GM20431 (cell line): ENCODE measurements at regions not wholly inside any gene's neighbourhood (a gene's known extent, or its start where the extent isn't known, plus 50 kb on each side); places are given as distances from the start of the nearest gene placed in this dataset.

Experiments used
- in situ Hi-C: fragments of 300-500 bp; cut with MseI, MboI; formaldehyde crosslinking; loops from one replicate; pipeline ENCODE4 v1.15.0; 2020; ENCODE audit warnings: low sequenced_read_pairs; ENCODE audit not compliant: unreplicated experiment

DNA sequence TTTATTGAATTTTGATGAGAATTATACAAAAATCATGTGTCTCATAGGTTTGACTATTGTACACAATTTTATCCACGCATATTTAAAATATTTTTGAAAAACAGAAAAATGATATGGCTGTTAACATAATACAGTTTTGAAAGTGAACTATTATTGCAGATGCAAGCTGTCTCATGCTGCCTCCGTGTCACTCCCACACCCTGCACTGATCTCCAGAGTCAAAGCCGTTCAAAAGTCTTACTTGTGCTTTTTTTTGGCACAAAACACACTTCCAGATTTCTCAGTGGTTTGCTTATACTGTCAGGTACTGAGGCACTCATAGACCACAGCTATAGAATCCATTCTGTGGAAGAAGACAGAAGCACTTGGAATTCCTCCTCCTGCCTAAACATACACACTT lies 243.1 kb upstream of the ADARB2 start:
- in situ Hi-C loops: no loop called here

DNA sequence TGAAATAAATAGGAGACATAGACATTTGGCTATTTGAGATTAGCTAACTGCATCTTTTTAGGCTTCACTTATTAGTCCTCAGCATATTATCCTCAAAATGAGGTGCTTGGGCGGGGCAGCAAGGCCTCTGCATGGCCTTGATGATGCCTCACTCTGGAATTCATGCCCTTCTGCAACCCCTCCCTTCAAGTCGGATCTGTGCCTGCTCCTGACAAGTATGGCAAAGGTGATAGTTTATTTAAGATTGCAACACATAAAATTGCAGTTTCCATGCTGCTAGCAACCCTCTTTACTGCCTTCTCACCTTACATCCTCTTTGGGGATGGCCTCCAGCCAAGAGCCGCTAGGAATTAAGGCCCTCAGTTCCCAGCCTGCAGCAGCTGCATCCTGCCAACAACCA lies 241.3 kb upstream of the ADARB2 start:
- in situ Hi-C loops: no loop called here

DNA sequence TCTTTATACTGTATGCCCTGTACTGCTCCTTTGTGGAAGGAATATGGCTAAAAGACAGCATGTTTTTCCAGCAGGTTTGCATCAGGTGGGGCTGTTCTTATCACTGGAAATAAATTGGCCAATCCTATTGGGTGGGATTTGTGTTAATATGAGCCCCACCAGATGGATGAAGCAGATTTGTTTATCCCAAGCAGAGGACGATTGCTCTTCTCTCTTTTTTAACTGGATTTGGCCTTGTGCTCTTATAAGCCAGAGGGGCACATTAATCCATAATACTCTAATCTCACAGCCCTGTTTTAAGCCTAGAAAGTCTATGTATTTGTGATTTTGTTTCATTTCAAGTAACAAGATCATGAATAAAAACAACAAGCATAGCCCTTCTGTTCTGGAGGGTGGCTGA lies 240.1 kb upstream of the ADARB2 start:
- in situ Hi-C loops: no loop called here

DNA sequence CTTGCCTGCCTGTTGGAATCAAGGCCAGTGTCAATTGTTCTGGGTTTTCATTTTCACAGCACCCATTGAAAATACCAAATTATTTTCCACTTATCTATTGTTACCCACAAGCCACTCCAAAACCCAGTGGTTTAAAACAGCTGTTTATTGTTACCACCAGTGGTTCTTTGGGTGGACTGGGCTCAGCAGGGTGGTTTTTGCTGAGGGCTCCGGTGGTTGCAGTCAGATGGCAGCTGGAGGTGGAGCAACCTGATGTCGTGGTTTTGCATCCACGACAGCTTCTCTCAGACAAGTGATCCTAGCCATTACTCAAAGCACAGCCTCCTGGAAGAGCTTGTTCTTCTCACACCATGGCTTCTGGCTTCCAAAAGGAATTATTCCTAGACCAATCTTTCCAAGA lies 235.1 kb upstream of the ADARB2 start:
- in situ Hi-C loops: no loop called here

DNA sequence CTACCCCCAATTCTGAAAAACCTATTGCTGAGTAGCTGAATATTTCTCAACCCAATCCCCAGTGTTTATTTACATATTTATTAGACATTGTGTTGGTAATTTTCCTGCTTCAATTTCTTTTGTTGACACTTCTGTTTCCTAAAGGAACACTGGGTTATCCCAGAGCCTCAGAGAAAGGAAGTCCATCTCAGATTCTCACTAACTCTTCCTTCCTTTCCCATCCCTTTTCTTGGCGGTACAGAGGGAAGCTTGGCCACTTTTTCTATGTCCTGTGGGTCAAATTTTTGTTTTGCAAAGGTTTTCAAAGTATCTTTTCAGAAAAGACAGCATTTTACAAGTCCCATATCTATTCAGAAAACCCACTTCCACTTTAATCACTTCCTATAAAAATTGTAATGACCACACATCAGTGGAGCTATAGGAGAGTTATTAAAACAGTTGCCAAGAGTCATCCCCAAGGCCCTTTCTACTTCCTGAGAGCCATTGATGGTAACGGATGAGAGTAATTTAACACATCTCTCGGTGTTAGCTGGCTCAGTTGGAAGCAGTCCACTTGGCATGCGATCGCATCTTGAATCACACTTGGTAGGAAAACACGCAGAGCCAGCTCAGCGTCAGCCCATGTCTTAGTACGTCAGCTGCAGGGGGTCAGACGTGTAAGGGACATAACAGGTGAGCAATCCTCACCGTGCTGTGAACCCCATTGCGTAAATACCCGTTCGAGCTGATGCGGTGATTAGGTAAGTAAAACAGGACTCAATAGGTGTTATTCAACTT lies 231.1 kb upstream of the ADARB2 start:
- in situ Hi-C loops: no loop called here

DNA sequence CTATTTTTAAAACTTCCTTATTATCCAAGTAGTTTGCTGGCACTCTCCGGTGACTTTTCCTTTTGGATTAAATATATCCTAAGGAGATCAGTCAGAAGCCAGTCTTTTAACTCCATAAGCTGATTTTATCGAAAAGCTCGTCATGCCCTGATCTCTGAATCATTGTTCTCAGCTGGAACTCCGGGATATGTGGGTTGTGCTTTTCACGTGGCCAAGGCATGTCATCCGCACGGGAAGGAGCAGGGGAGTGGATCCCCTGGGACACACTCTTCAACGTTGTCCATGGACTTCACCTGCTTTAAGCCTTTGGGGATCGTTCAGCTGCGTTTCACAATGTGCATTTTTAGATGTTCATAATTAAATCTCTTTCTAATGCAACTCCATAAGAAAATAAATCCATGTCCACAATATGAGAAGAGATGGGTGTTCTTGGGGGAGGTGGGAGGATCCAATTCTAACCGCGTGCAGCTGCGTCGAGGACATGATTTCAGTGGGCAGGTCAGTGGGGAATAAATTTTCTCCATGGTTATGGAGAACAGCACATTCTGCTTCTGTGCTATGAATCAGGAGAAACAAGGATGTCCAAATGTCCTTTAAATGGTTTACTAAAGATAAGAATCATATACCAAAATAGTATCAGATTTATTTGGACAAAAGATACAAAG lies 229.5 kb upstream of the ADARB2 start:
- in situ Hi-C loops: no loop called here

DNA sequence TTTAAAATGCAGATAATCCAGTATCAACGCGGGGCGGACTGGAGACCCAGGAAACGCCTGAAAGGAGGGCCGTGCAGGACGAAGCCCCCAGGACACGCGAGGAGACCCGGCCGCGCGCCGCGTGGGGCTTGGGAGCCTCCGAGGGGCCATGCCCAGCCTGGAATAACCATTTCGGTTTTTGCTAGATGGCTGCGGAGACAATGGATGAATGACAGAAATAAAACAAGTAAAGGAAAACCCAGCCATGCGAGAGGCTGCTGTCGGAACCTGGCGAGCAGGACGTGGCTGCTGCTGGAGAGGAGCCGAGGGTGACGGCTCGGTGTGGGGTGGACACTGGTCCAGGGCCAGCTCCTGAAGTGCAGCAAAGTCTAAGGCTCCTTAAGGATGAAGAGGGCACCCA lies 227.2 kb upstream of the ADARB2 start:
- in situ Hi-C loops: no loop called here

DNA sequence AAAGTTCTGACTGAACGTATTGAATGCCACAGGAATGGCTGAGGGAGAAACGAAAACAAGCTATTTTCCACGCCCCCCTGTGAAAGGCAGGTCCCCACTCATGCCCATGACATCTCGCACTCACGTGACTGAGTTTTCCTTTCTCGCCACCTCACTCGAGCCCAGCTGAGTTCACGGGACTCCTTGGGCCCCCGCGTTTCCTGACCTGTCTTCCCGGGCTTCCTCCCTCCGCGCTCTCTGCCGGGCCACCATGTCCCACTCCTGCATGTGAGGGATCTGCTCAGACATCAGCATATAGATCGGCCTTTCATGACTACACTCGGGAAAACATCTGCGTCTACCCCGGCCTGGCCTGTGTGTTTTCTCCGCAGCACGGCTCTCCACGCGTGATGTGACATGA lies 226.0 kb upstream of the ADARB2 start:
- in situ Hi-C loops: no loop called here

DNA sequence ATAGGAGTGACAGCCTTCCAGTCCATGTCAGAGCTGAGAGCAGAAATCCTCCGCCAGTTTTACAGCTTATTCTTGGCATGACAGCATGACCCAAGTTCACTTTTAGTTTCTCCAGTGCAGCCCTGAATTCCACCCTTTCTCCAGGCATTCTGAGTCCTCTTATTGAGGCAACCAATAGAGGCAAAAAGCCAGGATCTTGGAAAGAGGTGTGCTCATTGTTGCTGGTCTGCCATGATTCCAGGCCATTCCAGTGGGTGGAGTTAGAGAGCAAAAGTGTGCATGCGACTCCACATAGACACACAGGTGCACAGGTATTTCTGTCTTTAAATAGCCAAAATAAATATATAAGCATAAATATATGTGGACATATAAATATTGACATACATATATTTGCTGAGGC lies 224.7 kb upstream of the ADARB2 start:
- in situ Hi-C loops: no loop called here

DNA sequence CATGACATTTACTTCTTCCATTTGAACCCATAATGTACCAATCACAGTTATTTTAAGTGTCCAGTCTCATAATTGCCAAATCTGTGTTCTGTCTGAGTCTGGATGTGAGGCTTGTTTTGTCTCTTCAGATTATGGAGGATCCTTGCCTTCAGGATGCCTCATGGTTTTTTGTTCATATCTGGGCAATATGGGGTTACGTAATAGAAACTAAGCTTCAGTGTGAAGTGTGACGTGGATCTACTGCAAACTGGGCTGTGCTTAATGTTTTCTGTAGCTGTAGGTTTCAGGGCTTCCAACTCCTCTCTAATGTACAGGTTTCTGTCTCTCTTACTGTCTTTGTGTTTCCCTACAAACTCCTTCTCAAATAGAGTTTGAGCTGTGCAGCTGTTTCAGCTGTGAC lies 223.7 kb upstream of the ADARB2 start:
- in situ Hi-C loops: no loop called here

DNA sequence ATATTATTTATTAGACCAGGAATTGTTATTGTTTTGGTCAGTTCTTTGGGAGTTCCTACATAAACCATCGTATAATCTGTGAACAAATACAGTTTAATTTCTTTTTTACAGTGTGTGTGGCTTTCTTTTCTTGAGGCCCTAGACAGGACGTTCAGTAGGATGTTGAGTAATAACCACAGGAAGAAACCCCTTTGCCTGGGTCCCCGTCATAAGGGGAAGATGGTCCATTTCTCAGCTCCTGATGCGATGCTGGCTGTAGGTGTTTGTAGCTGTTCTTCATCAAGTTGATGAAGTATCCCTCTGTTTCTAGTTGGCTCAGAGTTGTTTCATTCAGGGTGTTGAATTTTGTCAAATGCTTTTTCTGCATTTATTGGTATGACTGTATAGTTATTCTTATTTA lies 219.7 kb upstream of the ADARB2 start:
- in situ Hi-C loops: no loop called here

DNA sequence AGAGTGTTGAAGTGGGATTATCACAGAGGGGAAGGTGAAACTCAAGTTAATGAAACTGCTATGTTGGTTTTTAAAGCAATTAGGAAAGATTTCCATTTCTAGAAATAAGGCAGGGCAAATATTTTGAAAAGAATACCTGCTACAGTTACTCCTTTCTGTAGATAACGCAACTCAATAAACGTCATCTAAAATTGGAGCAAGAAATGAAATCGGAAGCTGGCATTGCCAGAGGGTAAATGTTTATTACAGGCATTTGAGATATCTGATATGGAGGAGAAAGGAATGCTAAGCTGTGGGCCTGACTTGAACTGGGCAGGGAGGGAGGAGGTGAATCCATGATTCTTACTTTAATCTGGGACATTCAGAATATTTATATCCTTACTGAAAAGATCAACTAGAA lies 217.0 kb upstream of the ADARB2 start:
- in situ Hi-C loops: no loop called here

DNA sequence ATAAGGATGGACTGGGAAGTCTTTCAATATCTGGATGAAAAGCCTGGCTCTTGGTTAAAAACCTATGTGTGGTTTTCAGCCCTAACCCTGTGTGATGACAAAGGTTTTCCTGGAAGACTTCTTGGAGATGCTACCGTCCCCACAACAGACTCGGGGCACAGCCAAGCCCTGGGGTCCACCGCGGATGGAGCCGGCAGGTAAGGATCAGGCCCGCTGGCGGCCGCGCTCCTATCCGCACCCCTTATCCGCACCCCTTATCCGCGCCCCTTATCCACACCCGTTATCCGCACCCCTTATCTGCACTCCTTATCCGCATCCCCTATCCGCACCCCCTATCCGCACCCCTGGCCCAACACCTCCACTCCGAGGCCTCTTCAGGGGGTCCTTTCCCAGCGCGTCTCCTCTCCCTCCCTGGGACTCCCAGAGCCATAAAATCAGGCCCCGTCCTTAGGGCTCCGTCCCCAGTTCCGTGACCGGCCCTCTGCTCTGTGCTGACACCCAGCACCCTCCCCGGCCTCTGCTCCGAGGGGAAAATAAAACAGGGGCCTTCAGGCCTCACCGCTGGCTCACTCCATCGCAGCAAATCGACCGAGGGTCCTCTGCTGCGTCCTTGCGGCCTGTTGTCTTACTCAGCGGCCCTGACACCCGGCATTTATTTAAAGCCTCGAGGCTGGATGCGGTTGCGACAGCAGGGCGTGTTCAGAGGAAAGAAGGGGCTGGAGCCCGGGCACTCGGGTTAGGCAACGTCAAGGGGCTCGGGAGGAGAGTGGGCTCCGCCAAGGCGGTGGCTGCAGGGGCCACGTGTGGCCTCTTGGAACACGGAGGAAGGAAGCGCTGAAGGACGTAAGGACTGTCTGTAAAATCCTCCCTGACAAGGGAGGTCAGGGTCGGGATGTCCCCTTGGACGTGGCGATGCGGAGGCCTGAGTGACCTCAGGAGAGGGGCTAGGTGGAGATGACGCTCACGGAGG lies 215.1 kb upstream of the ADARB2 start:
- in situ Hi-C loops: no loop called here

DNA sequence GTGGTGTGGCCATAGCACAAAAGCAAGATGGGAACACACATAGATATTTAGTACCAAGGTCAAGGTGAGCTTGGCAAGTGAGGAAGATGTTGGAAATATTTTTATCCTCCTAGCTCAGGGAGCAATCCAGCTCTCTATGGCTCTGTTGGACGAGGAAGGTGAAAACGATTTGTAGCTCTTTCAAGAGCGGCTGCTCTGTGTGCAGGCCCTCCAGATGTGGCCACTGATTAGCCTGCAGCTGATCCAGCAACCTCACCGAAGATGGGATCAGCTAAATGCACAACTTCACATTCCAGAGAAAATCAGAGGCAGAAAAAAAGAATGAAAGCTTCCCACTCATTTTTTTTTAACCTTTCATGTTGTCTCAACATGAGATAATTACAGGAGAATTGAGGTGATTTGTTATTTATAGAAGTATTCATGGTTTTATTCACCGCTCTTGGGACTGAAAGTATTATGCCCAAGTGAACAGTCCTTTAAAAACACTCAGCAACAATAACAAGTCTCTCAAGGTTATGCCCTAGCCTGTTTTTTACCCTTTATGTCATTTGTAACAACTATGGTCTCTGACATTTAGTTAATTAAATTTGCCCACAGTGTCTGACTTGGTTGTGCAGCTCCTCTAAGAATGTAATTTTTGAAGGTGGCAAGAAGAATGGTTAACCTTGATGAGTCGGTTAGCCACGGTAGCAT lies 213.6 kb upstream of the ADARB2 start:
- in situ Hi-C loops: no loop called here

DNA sequence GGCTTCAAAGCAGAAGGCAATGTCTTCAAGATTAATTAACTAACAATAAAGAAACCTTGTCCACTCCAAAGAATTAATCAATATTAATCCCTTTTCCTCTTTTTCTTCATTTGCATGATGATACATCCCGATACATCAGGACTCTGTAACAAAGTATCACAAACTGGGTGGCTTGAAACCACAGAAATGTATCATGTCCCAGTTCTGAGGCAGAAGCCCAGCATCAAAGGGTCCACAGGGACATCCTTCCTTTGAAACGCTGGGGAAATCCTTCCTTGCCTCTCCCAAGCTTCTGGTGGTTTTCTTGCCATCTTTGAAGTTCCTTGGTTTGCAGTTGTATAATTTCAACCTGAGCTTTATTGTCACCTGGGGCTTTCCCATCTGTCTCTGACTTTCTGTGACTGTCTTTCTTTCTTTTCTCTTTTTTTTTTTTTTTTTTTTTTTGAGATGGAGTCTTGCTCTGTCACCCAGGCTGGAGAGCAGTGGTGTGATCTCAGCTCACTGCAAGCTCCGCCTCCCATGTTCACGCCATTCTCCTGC lies 210.2 kb upstream of the ADARB2 start:
- in situ Hi-C loops: no loop called here

DNA sequence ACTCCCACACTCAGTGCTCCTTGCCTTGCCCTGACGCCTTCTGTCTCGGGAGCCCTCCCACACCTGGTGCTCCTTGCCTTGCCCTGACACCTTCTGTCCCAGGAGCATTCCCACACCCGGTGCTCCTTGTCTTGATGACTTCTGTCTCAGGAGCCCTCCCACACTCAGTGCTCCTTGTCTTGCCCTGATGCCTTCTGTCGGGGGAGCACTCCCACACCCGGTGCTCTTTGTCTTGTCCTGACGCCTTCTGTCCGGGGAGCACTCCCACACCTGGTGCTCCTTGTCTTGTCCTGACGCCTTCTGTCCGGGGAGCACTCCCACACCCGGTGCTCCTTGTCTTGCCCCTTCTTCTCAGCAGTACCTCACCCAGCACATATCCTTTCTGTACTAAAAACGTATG lies 207.2 kb upstream of the ADARB2 start:
- in situ Hi-C loops: no loop called here

DNA sequence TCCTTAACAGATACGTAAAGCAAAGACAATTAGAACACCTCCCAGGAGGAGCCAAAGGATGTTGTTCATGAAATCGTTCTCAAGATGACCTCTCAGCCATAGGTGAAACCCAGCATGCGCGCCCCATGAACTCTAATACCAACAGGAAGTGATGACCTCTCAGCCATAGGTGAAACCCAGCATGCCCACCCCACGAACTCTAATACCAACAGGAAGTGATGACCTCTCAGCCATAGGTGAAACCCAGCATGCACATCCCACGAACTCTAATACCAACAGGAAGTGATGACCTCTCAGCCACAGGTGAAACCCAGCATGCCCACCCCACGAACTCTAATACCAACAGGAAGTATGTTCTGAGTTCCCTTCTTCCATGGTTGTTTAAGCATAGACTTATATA lies 205.2 kb upstream of the ADARB2 start:
- in situ Hi-C loops: no loop called here

DNA sequence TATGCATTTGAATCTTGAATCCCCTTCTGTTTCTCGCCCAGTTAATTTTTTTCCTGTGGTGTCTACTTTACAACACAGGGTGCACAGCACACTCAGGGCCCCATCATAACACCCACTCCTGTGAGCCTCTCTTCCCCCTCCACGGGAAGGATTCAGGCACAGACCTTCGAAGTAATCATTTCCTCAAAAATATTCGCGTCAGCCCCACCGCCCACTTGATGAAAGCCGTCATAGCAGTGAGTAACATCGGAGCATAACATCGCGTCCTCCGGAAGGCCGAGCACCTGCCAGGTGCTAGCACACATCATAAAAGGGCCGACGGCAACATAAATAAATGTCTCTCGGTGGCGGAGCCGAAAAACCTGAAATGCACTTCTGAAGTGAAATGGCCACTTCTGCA lies 201.7 kb upstream of the ADARB2 start:
- in situ Hi-C loops: no loop called here

DNA sequence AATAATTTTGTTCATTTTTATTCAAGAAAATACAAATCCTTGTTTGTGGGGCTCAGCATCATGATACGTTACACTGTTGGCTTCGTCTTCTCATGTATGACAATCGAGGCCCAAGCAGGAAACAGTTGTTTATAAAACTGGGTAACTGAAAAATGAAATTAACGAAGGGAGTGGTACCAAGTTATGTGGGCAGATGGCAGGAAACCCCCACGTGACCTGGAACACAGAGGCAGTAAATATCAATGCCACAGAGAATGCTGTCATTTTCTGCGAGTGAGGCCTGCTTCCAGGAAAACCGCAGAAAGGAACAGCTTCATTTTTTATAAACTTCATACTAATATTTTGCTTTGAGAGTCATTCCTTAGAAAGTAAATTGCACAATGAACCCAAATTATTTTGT lies 201.0 kb upstream of the ADARB2 start:
- in situ Hi-C loops: no loop called here

DNA sequence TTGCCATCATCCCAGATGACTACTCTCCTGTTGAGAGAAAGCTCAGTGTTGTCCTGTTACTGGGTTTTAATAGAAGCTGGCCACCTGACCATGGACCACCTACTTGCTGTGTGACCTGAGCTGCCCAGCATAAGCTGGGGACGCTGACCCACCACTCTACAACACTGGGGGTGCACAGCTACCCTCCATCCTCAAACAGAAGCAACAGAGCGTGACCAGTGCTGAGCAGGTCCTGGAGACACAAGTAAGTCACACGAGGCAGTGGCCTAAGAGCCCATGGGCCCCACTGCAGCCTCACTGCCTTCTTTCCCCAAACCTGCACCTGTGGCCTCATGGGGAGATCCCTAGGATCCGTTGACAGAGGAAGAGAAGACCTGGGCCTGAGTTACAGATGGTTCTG lies 198.6 kb upstream of the ADARB2 start:
- in situ Hi-C loops: no loop called here
